NCI-H2081 (cell line): ENCODE measurements at regions not wholly inside any gene's neighbourhood (a gene's known extent, or its start where the extent isn't known, plus 50 kb on each side); places are given as distances from the start of the nearest gene placed in this dataset.
A peak's percentile ranks its signal among the peaks of the same experiment; 100 is the strongest.

Experiments used
- DNase-seq, 2 experiments: peaks; one replicate each; lab custom pipeline; 2025; lab: John Stamatoyannopoulos, UW

DNA sequence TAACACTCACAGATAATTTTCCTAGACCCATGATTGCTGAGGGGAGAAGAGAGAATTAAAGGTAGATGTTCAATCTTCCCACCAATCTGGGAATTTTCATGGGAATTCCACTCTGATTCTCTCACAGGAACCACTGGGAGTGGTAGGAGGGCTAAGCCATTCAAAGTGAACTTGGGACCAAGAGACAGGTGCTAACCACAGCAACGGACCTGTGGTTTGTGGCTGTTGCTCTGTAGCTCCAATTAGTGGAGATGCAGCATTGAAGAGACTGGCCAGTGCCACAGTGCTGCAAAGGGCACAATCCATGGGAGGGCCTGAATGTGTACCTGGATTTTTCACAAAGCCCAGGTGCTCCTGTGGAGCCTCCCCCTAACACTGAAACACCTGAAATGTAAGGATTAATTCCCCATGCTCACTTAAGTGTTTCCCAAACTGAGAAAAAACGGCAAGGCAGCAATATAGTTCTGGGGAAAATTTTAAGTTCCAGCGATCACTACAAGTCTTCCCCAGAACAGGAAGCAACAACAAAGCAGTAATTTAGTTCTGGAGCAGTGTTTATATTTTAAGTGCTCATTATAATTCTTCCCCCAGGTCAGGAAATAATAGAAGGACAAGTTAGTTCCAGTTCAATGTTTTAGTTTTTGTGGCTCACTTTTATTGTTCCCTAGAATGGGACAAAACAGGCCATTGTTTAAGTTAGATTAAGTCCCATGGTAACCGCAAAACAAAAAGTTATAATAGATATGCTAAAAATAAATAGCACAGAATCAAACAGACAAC is 1045.8 kb downstream of the CNTNAP5 start:
- DNase-seq: no peak

DNA sequence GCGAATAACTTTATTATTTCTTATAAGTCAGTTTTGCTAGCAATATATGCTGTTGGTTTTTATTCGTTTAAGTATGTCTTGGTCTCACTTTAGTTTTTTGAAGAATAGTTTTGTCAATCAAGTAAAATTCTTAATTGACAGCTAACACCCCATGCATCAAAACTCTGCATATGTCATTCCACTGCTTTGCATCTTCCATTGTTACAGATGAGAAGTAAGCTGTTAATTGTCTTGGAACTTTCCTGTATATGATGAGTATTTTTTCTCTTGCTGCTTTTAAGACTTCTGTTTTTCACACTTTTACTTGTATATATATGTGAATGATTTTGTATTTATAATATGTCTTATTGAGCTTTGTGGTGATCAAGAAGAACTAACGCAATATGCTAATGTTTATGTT is 1048.4 kb downstream of the CNTNAP5 start:
- DNase-seq: no peak

DNA sequence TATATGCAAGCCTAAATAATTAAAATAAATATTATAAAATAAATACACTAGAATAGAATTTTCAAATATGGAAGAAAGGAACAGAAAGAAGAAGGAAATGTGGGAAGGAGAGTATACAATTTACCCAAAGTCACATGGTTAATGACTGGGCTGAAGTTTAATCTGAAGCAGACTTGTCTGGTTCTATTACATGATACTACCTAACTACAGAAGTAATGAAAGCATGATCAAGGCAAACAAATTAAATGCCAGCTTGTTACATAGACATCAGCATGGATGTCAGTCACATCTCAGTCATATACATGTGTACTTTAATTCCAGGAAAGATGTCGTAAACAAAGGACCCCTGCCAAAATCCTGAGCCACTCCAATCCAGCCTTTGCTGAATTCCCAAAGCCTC is 1060.8 kb downstream of the CNTNAP5 start:
- peak in 1 of 2 experiments; percentile 8 for DNase-seq

DNA sequence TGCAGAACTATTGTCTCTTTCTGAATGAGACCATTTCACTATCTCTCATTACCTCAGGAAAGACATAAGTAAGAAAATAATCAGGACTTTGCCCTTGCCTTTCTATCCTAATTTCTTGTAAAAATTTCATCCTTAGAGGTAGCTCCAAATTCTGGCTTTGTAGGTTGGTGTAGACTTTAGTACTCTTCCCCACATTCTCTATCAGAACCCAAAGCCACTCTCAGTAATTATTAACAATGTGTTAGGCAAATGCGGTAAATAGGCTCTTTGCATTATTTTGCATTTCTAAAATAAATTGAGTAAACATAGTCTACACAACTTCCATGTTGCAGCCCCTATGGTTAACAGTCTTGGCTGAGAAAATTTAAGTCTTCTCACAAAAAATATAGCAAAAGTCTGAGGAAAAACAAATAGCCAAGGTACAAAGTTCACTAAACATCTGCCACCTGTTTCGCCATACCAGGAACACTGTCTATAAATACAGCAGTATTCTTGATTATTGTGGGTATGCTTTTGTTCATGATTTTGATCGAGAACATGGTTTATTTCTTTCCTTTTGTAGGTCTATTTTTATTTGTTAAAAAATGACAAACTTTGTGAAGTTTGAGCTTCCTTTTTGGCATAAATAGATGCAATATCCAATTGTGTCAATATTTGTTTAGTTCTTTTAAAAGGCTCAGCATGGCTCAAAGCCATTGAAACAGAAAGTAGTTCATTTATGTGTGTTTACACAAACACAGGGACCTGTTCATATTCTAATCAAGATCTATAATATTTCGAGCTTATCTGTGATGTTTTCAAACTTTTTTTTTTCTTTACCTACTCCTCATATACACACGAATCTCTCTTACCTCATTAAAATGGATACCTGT is 1061.5 kb downstream of the CNTNAP5 start:
- DNase-seq: peak in 1 of 2 experiments; percentile 52

DNA sequence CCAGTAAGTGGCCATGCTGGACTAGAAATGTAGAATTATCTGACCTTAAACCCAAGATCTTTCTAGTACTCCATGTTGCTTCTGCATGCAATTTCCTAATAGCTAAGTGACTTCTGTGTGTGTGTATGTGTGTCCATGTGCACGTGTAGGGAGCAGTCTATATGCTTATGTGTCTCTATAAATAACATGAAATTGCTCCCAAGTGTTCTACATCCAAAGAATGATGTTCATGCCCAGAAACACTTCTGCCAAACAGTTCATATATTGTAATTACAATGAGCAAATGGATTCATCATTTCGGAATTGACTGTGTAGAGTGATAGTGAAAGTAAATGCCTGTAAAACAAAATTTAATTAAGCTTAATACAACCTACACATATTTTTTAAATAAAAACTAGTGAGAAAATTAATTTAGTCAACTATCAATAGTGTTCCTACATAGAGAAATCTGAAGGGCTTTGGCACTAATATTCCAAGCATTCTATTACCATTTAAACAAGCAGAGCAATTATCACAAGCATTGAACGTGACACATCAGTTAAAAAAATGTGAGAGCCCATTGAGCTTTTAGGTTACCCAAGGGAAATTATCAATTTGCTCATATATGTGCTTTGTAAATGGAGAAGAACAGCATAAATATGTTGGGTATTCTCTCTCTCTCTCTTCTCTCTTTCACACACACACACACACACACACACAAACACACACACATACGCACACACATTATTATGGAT is 1067.4 kb downstream of the CNTNAP5 start:
- DNase-seq: no peak

DNA sequence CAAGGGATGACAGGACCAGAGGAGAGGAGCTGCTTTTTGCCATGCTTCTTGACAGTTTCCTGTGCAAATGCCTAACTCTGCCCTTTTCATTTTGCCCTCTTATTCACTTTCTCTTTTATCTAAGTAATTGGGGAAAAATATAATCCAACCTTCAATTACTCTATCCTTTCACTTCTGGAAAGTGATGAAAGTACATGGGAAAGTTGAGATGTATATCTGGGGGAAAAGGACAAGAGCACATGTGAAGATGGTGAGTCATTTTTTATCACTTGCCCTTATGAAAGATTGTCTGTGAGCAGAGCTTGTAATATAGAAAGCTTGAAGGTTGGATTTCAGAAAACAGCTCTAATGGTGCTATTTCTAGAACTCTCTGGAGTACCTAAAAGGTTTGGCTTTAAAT is 1070.7 kb downstream of the CNTNAP5 start:
- DNase-seq: no peak

DNA sequence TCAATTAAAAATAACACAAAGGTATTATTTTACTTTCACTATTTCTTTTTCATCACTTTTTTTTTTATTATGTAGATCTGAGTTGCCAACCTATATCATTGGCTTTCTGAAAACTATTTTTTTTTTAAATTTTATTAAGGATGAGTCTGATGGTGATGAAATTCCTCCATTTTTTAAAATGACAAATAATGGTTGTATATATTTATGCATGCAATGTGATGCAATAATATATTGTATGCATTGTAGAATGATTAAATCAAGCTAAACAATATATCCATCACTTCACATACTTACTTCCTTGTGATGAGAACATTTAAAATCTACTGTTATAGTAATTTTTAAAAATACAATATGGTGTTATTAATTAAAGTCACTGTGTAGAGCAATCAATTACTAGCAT is 1081.6 kb downstream of the CNTNAP5 start:
- no peak for DNase-seq

DNA sequence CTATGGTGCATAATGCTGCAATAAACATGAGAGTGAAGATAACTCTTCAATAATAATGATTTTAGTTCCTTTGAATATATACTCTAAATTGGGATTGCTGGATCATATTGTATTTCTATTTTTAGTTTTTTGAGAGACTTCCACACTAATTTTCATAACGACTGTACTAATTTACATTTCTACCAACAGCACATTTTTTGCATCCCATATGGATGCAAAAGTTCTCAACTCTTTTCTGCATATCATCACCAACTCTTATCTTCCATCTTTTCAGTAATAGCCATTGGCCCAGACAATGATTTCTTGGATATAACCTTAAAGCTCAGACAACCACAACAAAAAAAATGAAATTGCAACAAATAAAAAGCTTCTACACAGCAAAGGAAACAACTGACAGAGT is 1082.4 kb downstream of the CNTNAP5 start:
- no peak for DNase-seq

DNA sequence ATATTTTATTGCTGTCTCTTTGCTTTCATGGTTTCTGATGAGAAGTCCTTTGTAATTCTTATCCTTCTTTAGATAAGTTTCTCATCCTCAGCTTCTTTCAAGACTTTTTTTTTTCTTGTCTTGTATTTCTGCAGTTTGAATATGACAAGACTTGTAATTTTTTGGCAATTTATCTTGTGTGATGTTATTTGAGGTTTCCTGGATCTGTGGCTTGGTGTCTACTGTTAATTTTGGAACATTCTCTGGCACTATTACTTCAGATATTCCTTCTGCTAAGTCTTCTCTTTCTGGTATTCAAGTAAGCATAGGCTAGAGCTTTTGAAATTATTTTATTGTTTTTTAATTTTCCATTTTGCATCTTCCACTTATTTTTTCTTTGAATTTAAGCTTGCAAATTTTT is 1083.2 kb downstream of the CNTNAP5 start:
- DNase-seq: no peak

DNA sequence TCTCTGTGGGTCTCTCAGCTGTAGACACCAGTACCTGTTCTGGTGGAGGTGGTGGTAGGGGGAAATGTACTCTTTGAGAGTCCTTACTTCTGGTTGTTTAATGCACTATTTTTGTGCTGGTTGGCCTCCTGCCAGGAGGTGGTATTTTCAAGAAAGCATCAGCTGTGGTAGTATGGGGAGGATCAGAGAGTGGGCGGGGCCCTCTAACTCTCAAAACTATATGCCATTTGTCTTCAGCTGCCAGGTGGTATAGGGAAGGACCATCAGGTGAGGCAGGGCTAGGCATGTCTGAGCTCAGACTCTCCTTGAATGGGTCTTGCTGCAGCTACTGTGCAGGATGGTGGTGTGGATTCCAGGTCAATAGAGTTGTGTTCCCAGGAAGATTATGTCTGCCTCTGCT is 1100.8 kb downstream of the CNTNAP5 start:
- DNase-seq: no peak

DNA sequence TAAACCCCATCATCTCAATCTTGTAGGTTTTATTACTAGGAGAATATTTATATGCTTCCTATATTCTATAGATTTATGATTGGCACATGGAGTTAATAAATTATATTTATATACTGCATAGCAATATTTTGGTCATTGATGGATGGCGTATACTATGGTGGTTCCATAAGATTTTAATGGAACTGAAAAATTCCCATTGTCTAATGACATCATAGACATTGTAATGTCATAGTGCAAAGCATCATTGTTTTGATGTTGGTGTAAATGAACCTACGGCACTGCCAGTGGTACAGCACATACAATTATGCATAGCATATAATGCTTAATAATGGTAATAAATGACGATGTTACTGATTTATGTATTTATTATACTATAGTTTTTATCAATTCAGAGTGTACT is 1135.9 kb downstream of the CNTNAP5 start:
- DNase-seq: no peak

DNA sequence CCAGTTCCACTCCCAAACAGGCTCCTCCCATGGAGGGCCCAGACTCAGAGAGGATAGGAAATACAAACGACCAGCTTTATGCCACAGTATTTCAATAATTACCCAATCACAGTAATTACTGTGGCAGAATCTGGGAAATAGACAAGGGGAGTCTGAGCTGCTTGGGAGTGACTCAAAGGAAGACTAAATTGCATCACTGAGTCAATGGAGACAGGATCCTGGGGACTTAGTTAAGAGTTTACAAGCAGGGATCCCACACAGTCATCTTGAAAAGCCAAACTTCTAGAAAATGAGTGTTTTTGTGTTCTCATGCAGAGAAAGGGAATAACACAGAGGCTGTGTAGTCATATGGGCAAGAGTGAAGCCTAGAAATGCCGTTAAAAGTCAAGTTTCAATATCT is 1142.1 kb downstream of the CNTNAP5 start:
- DNase-seq: no peak

DNA sequence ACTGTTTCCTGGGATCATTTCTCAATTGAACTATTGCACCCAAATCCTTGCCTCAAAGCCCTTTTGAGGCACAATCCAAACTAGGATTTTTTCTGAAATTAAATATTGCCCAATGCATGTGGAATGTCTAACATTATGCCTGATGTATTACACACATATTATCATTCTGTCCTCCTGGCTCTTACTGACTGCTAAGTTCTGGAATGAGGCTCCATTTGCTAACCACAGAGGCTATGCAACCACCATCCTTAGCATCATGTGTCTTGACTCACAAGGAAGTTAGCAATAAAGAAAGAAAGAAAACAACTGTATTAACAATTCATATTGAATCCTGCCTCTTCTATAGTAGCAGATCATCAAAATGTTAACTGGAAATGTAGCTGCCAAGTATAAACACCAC is 1142.7 kb downstream of the CNTNAP5 start:
- DNase-seq: no peak

DNA sequence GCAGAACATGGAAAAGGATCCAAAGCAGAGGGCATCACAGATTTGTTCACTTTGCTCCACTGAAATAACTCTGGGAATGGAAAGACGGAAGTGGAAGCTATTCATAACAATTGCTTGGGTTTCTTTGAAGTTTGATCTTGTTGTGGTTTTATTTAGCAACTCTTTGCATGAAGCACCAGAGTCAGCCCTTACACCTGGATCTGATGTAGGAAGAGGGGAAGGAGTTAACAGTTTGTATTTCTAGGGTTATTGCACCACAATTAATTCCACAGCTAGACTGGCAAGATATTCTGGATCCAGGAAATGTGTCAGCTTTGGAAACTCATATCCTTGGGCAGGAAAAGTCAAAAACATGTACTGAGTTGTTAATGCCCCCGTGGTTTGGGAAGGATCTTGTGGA is 1143.4 kb downstream of the CNTNAP5 start:
- DNase-seq: no peak

DNA sequence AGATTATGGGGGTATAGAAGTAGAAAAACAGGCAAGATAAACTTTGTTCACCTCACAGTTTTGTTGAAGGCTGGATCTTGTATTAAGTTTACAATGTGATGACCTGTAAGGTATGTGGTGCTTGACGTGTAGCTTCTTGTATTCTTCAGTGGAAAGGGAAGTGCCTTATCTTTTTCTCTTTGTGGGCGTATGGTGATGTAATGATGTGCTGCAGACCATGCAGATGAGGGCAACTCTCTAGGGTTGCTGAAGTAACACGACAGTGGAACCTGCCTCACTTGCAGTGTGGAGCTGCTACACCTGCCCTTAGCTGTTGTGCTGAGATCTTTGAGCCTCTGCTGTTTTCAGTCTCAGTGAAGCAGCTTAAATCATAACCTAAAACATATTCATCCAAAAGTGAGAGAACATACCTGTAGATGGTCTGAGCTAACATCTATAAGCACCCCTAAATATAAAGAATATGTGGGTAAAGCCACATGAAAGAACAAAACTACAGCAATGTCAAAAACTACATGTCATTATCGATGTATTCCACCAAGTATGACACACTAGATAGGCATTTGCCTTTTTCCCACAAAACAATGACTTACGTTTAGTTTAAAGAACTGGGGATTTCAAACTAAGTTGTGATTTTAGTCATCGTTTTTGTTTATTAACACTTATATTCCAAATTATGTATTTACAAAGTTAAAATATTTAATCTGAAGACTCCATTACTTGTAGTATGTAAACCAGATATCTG is 1144.1 kb downstream of the CNTNAP5 start:
- no peak for DNase-seq

DNA sequence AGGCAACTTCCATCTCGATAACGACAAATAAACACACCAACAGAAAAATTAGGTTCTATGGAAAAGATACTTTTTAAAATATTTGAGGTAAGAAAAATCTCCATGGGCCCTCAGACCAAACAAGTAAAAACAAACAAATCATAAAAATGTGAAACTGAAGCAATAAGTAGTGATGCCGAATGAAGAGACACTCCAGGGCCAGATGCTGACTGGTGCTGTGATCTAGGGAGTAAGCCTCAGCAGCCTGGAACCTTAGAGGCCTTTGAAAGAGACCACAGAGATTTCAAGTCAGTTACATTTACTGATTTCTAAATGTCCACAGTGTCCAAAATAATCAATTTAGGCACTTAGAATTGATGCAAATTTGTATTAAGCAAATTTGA is 1144.7 kb downstream of the CNTNAP5 start:
- DNase-seq: no peak

DNA sequence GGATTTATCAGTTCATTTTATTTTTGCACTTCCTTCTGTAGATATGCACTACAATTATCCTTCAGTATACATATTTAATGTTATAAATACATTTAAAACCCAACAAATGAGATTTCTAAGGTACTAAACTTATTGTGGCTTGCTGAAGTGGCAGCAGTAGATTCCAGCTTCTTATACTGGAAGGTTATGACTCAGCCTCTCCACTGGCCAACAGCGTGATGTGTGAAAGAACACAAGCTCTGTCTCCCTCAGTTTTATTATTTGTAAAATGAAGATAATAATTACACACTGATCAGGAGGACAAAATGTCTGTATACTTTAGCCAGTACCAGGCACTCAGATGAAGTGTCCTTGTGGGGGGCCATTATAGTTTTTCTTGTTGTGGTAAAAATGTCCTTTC is 1147.1 kb downstream of the CNTNAP5 start:
- no peak for DNase-seq

DNA sequence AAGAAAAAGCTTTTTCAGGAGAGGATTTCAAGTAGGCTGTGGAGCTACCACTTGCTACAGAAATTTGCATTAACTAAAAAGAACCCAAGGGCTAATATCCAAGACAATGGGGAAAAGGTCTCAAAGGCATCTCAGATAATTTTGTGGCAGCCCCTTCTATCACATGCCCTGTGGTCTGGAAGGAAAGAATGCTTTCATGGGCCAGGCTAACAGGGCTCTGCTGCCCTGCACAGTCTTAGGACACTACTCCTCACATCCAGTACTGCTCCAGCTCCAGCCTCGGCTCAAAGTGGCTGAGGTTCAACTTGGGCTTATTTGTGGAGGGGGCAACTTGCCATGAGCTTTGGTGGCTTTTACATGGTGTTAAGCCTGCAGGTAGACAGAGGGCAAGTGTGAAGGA is 1150.3 kb downstream of the CNTNAP5 start:
- DNase-seq: no peak

DNA sequence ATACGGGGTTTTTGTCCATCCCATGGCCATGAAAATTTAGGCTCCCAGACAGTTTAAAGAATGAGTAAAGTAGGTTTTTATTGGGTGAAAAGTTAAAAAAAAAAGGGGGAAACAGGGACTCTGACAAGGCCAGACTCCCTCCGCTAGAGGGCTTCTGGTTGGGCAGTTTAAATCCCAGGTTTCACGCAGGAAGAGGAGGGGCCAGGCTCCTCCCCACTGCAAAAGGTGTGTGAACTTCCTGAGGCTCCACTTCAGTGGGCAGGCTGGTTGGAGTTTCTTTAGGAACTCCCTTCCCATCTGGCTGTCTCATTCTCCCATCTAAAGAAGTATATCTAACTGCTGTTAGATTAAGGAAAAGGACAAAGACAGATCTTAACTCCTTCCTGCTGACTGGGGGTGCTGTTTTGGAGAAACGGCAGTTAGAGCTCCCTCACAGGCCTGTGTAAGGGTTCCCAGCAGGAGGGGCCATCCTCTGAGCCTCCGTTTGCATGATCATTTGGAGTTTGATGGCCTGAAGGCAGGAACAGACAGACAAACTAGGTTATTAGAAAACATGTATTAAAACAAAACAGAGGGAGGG is 1160.7 kb downstream of the CNTNAP5 start:
- no peak for DNase-seq

DNA sequence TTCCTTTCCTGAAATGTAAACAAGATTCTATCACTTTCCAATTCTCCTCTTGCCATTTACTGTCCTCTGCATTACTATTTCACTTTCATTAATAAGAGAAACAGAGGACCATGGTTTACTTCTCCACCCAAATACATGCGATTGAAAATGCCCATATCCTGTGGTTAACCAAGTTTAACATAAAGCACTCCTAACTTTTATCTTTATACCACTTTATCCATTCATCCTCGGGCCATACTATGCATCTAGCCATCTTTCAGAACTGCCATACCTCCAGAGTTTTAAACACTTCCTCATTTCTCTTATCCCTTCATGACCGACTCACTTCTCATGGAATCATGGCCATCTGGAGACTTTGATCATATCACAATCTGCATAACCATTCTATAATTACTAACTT is 1182.3 kb downstream of the CNTNAP5 start:
- DNase-seq: no peak

DNA sequence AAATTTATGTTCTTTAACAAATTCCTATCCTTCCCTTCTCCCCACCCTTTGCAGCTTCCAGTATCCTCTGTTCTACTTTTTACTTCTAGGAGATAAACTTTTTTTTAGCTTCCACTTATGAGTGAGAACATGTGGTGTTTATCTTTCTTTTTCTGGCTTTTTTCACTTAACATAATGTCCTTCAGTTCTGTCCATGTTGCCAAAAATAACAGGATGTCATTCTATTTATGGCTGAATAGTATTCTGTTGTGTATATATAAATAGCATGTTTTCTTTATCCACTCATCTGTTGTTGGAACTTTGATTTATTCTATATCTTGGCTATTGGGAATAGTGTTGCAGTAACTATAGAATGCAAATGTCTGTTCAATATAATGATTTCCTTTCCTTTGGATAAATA is 1191.2 kb downstream of the CNTNAP5 start:
- DNase-seq: no peak

DNA sequence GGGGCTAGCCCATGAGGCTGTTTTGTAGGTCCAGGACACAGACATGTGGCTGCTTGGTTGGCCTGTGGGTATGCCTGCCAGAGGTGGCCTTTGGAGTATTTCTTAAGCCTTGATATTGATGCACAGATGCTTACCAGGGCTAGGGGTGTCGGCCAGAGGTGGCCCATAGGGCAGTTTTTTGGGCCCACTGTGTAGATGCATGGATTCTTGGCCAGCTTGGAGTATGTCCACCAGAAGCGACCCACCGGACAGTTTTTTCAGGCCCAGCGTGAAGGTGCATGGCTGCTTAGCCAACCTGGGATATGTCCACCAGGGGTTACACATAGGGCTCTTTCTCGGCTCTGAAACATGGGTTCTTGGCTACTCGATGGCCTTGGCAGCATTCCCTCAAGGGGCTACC is 1199.1 kb downstream of the CNTNAP5 start:
- no peak for DNase-seq
